Pancreas (tissue), 10 donors: ENCODE measurements at regions not wholly inside any gene's neighbourhood (a gene's known extent, or its start where the extent isn't known, plus 50 kb on each side); places are given as distances from the start of the nearest gene placed in this dataset.

Source experiments
- ATAC-seq, 4 donors: fragments of 200-7000 bp; cut with Tn5 transposase; one replicate each; pipeline versions ENCODE4 v1.8.0 to v1.9.1; 2020; ENCODE audit warnings: mild to moderate bottlenecking in 4 of 4, moderate library complexity in 4 of 4
- DNase-seq, 6 donors: peaks; one replicate each; pipeline ENCODE4 v3.0.0-alpha.2; 2020
- FAIRE-seq: peaks from 2 replicates; lab custom pipeline; 2012; peaks lifted over from hg19 to GRCh38; lab: Jason Lieb, UNC
- H3K27ac ChIP-seq, 4 donors: fragments of 200-600 bp; sonication (generic); 1 replicate in 3 of 4; 2 replicates in 1 of 4; pipeline versions ENCODE4 v1.5.0 to v1.8.0; 2020
- H3K27me3 ChIP-seq, 4 donors: fragments of 200-600 bp; one replicate each; pipeline ENCODE4 v1.8.0; 2021
- H3K36me3 ChIP-seq, 3 donors: fragments of 200-600 bp; sonication (generic) in 1 of 3; one replicate each; pipeline versions ENCODE4 v1.5.0 to v1.8.0; 2020 to 2021
- H3K4me1 ChIP-seq, 3 donors: fragments of 200-600 bp; one replicate each; pipeline ENCODE4 v1.8.0; 2021
- H3K4me3 ChIP-seq, 4 donors: fragments of 200-600 bp; sonication (generic) in 2 of 4; one replicate each; pipeline versions ENCODE4 v1.5.0 to v1.8.0; 2020 to 2021
- H3K9me3 ChIP-seq, 4 donors: fragments of 200-600 bp; one replicate each; pipeline ENCODE4 v1.8.0; 2021
- CTCF ChIP-seq, 4 donors: fragments of 200-600 bp; sonication (generic) in 3 of 4; IDR thresholded peaks; one replicate each; pipeline versions ENCODE4 v1.5.0 to v1.8.0; 2021; ENCODE audit warnings: antibody characterized with exemption in 4 of 4
- WGBS, 2 donors: extraction: QIAGEN DNeasy Blood & Tissue Kit; methylation state at CpG; one replicate each; pipeline ENCODE4 v1.1.7; 2013; 5-methylcytosine and 5-hydroxymethylcytosine counted together
- intact Hi-C, 3 donors: fragments of 100-400 bp; cut with DNase I; formaldehyde crosslinking; loops; one replicate each; pipeline versions ENCODE4 v1.11.1 to v1.14.2; 2022
- donor health status: healthy with polysubstance abuse.
- donor health status: DM: no; HTN: no; CAD: no; lungs with moderate emphysema.
- donor health status: DM: no; HTN: no; CAD: no.
- donor health status: control.
- donor health status: control.
- donor health status: Bipolar disorder and iron deficiency.
- donor health status: DM: yes; HTN: yes; CAD: no.
- donor health status: DM: no; HTN: no; CAD: no.
- donor health status: DM: no; HTN: no; CAD: no.
- donor health status: DM: yes; HTN: yes; CAD: no.

DNA sequence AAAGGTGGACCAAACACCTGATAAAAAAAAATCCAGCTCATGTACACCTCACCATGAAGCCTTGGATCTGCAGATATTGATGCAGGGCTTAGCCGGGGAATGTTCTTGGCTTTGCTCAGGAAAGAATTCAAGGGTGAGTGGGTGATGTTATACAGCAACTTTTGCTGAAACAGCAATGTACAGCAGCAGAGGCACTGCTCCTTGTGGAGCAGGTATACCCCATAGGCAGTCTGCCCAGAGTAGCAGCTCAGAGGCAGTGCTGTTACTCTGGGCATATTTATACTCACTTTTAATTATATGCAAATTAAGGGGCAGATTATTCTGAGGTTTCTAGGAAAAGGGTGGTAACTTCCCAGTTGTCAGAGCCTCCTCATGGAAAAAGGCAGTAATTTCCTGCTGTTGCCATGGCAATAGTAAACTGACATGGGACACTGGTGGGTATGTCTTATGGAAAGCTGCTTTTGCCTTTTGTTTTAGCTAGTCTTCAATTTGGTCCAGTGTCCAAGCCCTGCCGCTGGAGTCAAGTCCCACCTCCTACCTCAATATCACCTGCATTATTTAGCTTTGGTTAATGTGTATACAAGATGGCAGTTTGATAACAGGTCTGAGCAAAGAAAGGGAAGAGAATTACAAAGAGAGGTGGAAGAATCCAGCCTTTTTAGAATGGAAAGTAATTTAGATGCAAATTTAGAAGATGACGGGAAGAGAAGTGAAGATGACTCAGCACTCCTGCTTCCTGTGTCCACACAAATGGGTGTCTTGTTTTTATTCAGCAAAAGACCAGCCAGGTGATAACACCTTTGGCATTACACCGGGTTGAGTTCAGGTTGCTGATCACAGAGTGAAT, 110.1 kb upstream of the JAG1 start:
- peak overlapping the region; percentile 19 to 45 (median 44) for H3K27ac ChIP-seq
- WGBS, 2 donors: 11 to 15% methylated on average over 4 of the region's 4 CpGs
- H3K27me3 ChIP-seq: no peaks in the 10 kb centered on the region
- intact Hi-C loops: no loop called here
- no peak overlapping the region for H3K4me3 ChIP-seq
- FAIRE-seq: no peak
- no peak for TF ChIP-seq CTCF (IDR thresholded peaks at IDR 0.05)
- DNase-seq: peak in 1 of 6 donors; percentile 18
- peak; percentile 66 to 75 (median 70) for ATAC-seq
- H3K4me1 ChIP-seq: peaks cover 12 to 25% (median 21%) of the 10 kb centered on the region in 3 donors
- no peaks in the 10 kb centered on the region for H3K9me3 ChIP-seq
- H3K36me3 ChIP-seq: no peaks in the 10 kb centered on the region

- DNase-seq (no peak), ATAC-seq (peak; percentile 43 to 67 (median 55)), FAIRE-seq (no peak)
- TF ChIP-seq CTCF (IDR thresholded peaks at IDR 0.05): no peak
- intact Hi-C loops: no loop called here
- no peaks in the 10 kb centered on the region for H3K9me3 ChIP-seq
- no peaks in the 10 kb centered on the region for H3K27me3 ChIP-seq
- H3K36me3 ChIP-seq: no peaks in the 10 kb centered on the region
- WGBS, 2 donors: 23 to 30% methylated on average over 6 of the region's 6 CpGs
- H3K4me1 ChIP-seq: peaks cover 12 to 26% (median 22%) of the 10 kb centered on the region in 3 donors
- H3K27ac ChIP-seq: peak overlapping the region; percentile 19 to 45 (median 44)
- no peak overlapping the region for H3K4me3 ChIP-seq
Measured at GRCh38 chr20:10784554-10785183, 110.9 kb upstream of the JAG1 start.

DNA sequence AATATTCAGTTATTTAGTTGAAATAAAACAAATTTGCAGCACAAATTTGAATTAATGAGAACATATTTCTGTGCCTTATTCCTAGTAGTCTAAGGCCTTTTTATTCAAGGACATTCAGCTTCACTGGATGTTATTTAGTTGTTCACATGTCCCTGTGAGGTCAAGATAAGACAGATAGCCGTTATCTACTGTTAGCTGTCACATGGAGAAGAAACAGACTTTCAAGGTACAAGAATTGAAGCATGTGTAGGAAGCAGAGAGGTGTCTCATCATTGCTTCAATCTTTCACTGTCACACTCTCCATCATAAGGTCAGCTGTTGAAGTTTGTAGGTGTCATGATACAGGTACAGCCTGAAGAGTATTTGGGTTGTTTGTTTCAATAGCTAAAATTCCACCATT, 112.9 kb upstream of the JAG1 start:
- TF ChIP-seq CTCF (IDR thresholded peaks at IDR 0.05): no peak
- intact Hi-C loops: no loop called here
- Histone ChIP-seq H3K27ac (no peak overlapping the region), H3K4me3 (no peak overlapping the region), H3K4me1 (peaks cover 12 to 36% (median 31%) of the 10 kb centered on the region in 3 donors), H3K27me3 (no peaks in the 10 kb centered on the region), H3K9me3 (no peaks in the 10 kb centered on the region), H3K36me3 (no peaks in the 10 kb centered on the region)
- 29 to 34% methylated on average over 1 of the region's 1 CpG for WGBS, 2 donors
- no peak for DNase-seq
- ATAC-seq: no peak
- FAIRE-seq: no peak

GRCh38 chr20:10788055-10788454, 114.3 kb upstream of the JAG1 start:
- no peak for ATAC-seq
- Histone ChIP-seq H3K9me3 (no peaks in the 10 kb centered on the region), H3K4me1 (peaks cover 12 to 36% (median 31%) of the 10 kb centered on the region in 3 donors), H3K27me3 (no peaks in the 10 kb centered on the region), H3K27ac (no peak overlapping the region), H3K36me3 (no peaks in the 10 kb centered on the region), H3K4me3 (no peak overlapping the region)
- 62 to 100% methylated on average over 2 of the region's 2 CpGs for WGBS, 2 donors
- FAIRE-seq: no peak
- intact Hi-C loops: no loop called here
- TF ChIP-seq CTCF (IDR thresholded peaks at IDR 0.05): no peak
- no peak for DNase-seq
